Fibroblast of skin of scalp (primary cell): ENCODE measurements at regions not wholly inside any gene's neighbourhood (a gene's known extent, or its start where the extent isn't known, plus 50 kb on each side); places are given as distances from the start of the nearest gene placed in this dataset.

ENCODE experiments used
- DNase-seq: peaks from one replicate; pipeline ENCODE4 v3.0.0-alpha.2; 2013

GRCh38 chr2:14220101-14220500, 412.4 kb upstream of the LRATD1 start:
- DNase-seq, result peak; percentile 1

GRCh38 chr2:14221466-14221865, 411.1 kb upstream of the LRATD1 start:
- no peak for DNase-seq

- DNase-seq, result no peak
These were observed 408.9 kb upstream of the LRATD1 start for GRCh38 chr2:14223576-14223975.

- DNase-seq, result no peak
These were observed 401.1 kb upstream of the LRATD1 start for GRCh38 chr2:14231391-14231898.

- DNase-seq, result no peak
These were observed 400.3 kb upstream of the LRATD1 start for GRCh38 chr2:14232217-14232616.

GRCh38 chr2:14234911-14235310, 397.6 kb upstream of the LRATD1 start:
- no peak for DNase-seq

- DNase-seq, result no peak
These were observed 396.9 kb upstream of the LRATD1 start for GRCh38 chr2:14235667-14236066.

GRCh38 chr2:14237902-14238301, 394.6 kb upstream of the LRATD1 start:
- DNase-seq, result no peak

- DNase-seq, result no peak
These were observed 392.9 kb upstream of the LRATD1 start for GRCh38 chr2:14239605-14240004.

- DNase-seq, result no peak
These were observed 391.6 kb upstream of the LRATD1 start for GRCh38 chr2:14240868-14241267.

GRCh38 chr2:14245901-14246300, 386.6 kb upstream of the LRATD1 start:
- no peak for DNase-seq

- DNase-seq, result no peak
These were observed 377.2 kb upstream of the LRATD1 start for GRCh38 chr2:14255135-14255820.

GRCh38 chr2:14256890-14257289, 375.6 kb upstream of the LRATD1 start:
- DNase-seq, result peak; percentile 26

- DNase-seq, result no peak
These were observed 374.6 kb upstream of the LRATD1 start for GRCh38 chr2:14257801-14258507.

GRCh38 chr2:14261771-14262170, 370.7 kb upstream of the LRATD1 start:
- peak; percentile 2 for DNase-seq

- no peak for DNase-seq
These were observed 369.5 kb upstream of the LRATD1 start for GRCh38 chr2:14263053-14263452.

- no peak for DNase-seq
These were observed 362.4 kb upstream of the LRATD1 start for GRCh38 chr2:14270036-14270582.

GRCh38 chr2:14272396-14273075, 360.0 kb upstream of the LRATD1 start:
- no peak for DNase-seq

GRCh38 chr2:14273650-14274049, 358.9 kb upstream of the LRATD1 start:
- DNase-seq, result no peak

- no peak for DNase-seq
These were observed 348.3 kb upstream of the LRATD1 start for GRCh38 chr2:14284244-14284643.

GRCh38 chr2:14285812-14286211, 346.7 kb upstream of the LRATD1 start:
- no peak for DNase-seq

GRCh38 chr2:14288016-14288415, 344.5 kb upstream of the LRATD1 start:
- DNase-seq, result no peak

- no peak for DNase-seq
These were observed 339.6 kb upstream of the LRATD1 start for GRCh38 chr2:14292964-14293363.
